Uterus (tissue), 3 donors: ENCODE measurements at regions not wholly inside any gene's neighbourhood (a gene's known extent, or its start where the extent isn't known, plus 50 kb on each side); places are given as distances from the start of the nearest gene placed in this dataset.

ENCODE experiments used
- DNase-seq, 2 donors: peaks; one replicate each; pipeline ENCODE4 v3.0.0-alpha.2; 2019 to 2020
- H3K27ac ChIP-seq, 2 donors: fragments of 200-600 bp; sonication (generic); 1 replicate in 1 of 2; 2 replicates in 1 of 2; pipeline ENCODE4 v1.5.1; 2016 to 2018
- H3K27me3 ChIP-seq, 2 donors: fragments of 200-600 bp; sonication (generic); one replicate each; pipeline ENCODE4 v1.5.1; 2018 to 2019; ENCODE audit warnings: control low read depth in 1 of 2
- H3K36me3 ChIP-seq, 2 donors: fragments of 200-600 bp; sonication (generic); one replicate each; pipeline ENCODE4 v1.5.1; 2019; ENCODE audit warnings: control low read depth in 1 of 2
- H3K4me1 ChIP-seq, 2 donors: fragments of 200-600 bp; sonication (generic); one replicate each; pipeline ENCODE4 v1.5.1; 2018 to 2019; ENCODE audit warnings: control low read depth in 1 of 2
- H3K4me3 ChIP-seq, 2 donors: fragments of 200-600 bp; sonication (generic); 1 replicate in 1 of 2; 2 replicates in 1 of 2; pipeline ENCODE4 v1.5.1; 2018 to 2019; ENCODE audit warnings: mild to moderate bottlenecking in 1 of 2
- H3K9me3 ChIP-seq, 2 donors: fragments of 200-600 bp; sonication (generic); one replicate each; pipeline ENCODE4 v1.5.1; 2019; ENCODE audit warnings: control low read depth in 1 of 2
- POLR2A ChIP-seq, 2 donors: fragments of 450-650 bp; IDR thresholded peaks; one replicate each; pipeline ENCODE4 v1.6.1; 2016; ENCODE audit warnings: antibody characterized with exemption in 2 of 2, mild to moderate bottlenecking in 1 of 2, moderate library complexity in 1 of 2
- intact Hi-C: fragments of 100-400 bp; cut with DNase I; formaldehyde crosslinking; loops from one replicate; pipeline ENCODE4 v1.15.1; 2023; ENCODE audit warnings: low total_unique reads
- TF ChIP-seq, protein P1 (sequence below), 4 experiments: fragments of 200-600 bp in 2 of 4; fragments of 450-650 bp in 2 of 4; sonication (generic) in 2 of 4; IDR thresholded peaks; one replicate each; pipeline ENCODE4 v1.5.1; 2016 to 2019; ENCODE audit warnings: antibody characterized with exemption in 4 of 4, mild to moderate bottlenecking in 2 of 4, moderate library complexity in 1 of 4
- donor health status: DM: yes; HTN: yes; CAD: no.

DNA sequence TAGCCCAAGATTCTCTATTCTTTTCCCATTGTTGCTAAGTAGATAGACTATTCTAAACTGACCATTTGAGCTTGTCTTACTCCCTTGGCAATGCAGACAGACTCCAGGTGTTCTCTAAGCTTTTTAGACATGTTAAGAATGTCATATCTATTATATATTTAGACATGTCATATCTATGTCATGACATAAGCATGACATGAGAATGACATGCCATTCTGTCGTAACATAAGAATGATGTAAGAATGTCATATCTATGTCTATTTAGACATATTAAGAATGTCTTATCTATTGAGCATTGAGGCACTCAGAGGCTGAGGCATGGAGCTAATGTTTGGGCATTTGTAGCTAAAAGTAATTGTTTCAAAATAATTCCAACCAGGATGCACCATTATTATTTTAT, 277.3 kb upstream of the ATP2B1 start:
- Histone ChIP-seq H3K27me3 (no peaks in the 10 kb centered on the region), H3K4me1 (no peaks in the 10 kb centered on the region), H3K36me3 (no peaks in the 10 kb centered on the region), H3K4me3 (no peak overlapping the region), H3K9me3 (no peaks in the 10 kb centered on the region), H3K27ac (no peak overlapping the region)
- DNase-seq = no peak
- no peak for TF ChIP-seq POLR2A (IDR thresholded peaks at IDR 0.05)
- TF ChIP-seq, protein P1, sequence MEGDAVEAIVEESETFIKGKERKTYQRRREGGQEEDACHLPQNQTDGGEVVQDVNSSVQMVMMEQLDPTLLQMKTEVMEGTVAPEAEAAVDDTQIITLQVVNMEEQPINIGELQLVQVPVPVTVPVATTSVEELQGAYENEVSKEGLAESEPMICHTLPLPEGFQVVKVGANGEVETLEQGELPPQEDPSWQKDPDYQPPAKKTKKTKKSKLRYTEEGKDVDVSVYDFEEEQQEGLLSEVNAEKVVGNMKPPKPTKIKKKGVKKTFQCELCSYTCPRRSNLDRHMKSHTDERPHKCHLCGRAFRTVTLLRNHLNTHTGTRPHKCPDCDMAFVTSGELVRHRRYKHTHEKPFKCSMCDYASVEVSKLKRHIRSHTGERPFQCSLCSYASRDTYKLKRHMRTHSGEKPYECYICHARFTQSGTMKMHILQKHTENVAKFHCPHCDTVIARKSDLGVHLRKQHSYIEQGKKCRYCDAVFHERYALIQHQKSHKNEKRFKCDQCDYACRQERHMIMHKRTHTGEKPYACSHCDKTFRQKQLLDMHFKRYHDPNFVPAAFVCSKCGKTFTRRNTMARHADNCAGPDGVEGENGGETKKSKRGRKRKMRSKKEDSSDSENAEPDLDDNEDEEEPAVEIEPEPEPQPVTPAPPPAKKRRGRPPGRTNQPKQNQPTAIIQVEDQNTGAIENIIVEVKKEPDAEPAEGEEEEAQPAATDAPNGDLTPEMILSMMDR (IDR thresholded peaks at IDR 0.05) = no peak
- intact Hi-C loops = no loop called here

DNA sequence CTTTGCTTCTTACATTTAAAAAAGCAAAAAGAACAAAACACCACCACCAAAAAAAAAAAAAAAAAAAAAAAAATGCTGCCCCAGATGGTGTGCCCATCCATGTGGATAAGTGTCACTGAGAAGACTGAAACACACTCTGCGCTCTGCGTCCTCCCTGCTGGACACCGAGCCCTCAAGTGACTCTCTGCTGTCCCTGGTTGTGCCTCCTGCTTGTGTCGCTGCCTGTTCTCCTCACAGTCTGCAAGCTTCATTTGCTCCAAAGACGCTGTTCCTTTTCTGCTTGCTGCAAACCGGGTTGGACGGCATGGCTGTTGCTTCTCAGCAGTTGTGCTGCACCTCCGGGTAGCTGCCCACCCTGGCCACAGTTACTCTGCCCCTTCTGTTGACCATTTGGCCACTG, 276.2 kb upstream of the ATP2B1 start:
- Histone ChIP-seq H3K4me1 (no peaks in the 10 kb centered on the region), H3K27ac (no peak overlapping the region), H3K27me3 (no peaks in the 10 kb centered on the region), H3K9me3 (no peaks in the 10 kb centered on the region), H3K36me3 (no peaks in the 10 kb centered on the region), H3K4me3 (no peak overlapping the region)
- DNase-seq = no peak
- no peak for TF ChIP-seq POLR2A (IDR thresholded peaks at IDR 0.05)
- TF ChIP-seq, protein P1 (IDR thresholded peaks at IDR 0.05) = no peak
- intact Hi-C loops = no loop called here

DNA sequence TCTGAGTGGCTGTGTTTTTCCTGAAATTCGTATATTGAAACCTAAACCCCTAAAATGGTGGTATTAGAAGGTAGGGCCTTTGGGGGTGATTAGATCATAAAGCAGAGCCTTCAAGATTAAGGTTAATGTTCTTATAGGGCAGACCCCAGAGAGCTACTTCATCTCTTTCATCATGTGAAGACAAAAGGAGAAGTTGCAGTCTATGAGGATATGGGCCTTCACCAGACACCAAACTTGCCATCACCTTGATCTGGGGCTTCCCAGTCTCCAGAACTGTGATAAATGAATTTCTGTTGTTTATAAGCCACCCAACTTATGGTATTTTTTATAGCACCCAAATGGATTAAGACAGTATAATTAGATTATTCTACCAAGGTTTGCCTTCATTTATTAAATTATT, 275.0 kb upstream of the ATP2B1 start:
- TF ChIP-seq, protein P1 (IDR thresholded peaks at IDR 0.05) = no peak
- TF ChIP-seq POLR2A (IDR thresholded peaks at IDR 0.05) = no peak
- Histone ChIP-seq H3K9me3 (no peaks in the 10 kb centered on the region), H3K27ac (no peak overlapping the region), H3K4me3 (no peak overlapping the region), H3K27me3 (no peaks in the 10 kb centered on the region), H3K4me1 (no peaks in the 10 kb centered on the region), H3K36me3 (no peaks in the 10 kb centered on the region)
- intact Hi-C loops = no loop called here
- no peak for DNase-seq

DNA sequence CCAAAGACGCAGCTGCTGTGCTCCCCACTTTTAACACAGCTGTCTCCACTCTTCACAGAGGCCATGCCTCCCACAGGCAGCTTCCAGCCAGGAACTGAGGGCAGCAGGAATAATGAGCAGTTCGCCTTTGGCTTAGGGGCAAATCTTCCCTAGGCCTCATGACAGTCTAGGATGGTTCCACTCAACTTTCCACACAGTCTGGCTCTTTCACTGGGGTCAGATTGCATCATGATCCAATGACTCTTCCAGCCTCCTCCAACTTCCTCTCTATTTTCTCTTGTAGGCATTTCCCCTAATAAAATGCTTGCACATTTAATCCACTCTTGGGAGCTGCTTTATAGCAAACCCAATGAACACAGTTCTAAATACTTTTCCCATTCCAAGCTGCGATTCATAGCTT, 271.6 kb upstream of the ATP2B1 start:
- H3K27me3 ChIP-seq = no peaks in the 10 kb centered on the region
- no peak overlapping the region for H3K4me3 ChIP-seq
- intact Hi-C loops = no loop called here
- no peaks in the 10 kb centered on the region for H3K36me3 ChIP-seq
- no peaks in the 10 kb centered on the region for H3K9me3 ChIP-seq
- TF ChIP-seq, protein P1 (IDR thresholded peaks at IDR 0.05) = no peak
- no peak for TF ChIP-seq POLR2A (IDR thresholded peaks at IDR 0.05)
- no peaks in the 10 kb centered on the region for H3K4me1 ChIP-seq
- DNase-seq = peak in 1 of 2 donors; percentile 34
- H3K27ac ChIP-seq = no peak overlapping the region

DNA sequence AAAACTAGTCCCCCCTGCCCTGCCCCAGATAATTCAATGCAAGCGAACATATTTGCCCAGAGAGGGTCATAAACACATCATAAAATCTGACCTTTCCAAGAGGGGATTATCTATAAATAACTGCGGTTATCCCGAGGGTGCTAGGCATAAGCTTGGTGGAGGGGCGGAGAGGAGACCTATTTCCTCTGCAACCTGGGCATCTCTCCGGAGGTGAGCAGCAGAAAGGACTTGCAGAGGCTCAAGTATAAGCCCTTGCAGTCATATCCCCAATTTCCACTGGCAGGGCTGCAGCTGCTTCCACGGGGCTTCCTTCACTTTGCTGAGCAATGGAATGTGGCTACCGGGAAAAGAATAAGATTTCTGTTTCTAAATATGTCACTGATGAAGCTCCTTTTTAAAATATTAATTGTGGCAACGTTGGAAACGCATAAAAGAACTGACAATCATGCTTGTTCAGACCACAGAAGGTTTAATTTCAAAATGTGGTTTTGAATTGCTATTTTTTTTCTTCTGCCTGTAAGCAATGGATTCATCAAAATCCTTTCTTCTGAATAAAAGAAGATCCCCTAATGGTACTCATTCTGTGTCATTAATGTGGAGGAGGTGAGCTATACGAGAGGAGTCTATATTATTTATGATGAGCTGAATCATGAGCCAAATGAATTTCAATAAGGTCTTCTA, 268.9 kb upstream of the ATP2B1 start:
- no peak for DNase-seq
- no peaks in the 10 kb centered on the region for H3K9me3 ChIP-seq
- no peaks in the 10 kb centered on the region for H3K27me3 ChIP-seq
- no peaks in the 10 kb centered on the region for H3K36me3 ChIP-seq
- TF ChIP-seq, protein P1 (IDR thresholded peaks at IDR 0.05) = no peak
- no peak for TF ChIP-seq POLR2A (IDR thresholded peaks at IDR 0.05)
- intact Hi-C loops = no loop called here
- no peaks in the 10 kb centered on the region for H3K4me1 ChIP-seq
- no peak overlapping the region for H3K27ac ChIP-seq
- no peak overlapping the region for H3K4me3 ChIP-seq
